Lower leg skin (tissue), 4 donors: ENCODE measurements at regions not wholly inside any gene's neighbourhood (a gene's known extent, or its start where the extent isn't known, plus 50 kb on each side); places are given as distances from the start of the nearest gene placed in this dataset.

Experiments
- DNase-seq, 2 donors: peaks; one replicate each; pipeline ENCODE4 v3.0.0-alpha.2; 2019; ENCODE audit warnings: low spot score in 2 of 2
- H3K4me3 ChIP-seq: fragments of 200-600 bp; sonication (generic); 2 replicates; pipeline ENCODE4 v1.5.1; 2017; ENCODE audit warnings: mild to moderate bottlenecking, low read depth; ENCODE audit not compliant: poor library complexity, severe bottlenecking
- POLR2A ChIP-seq, 2 donors: fragments of 450-650 bp; IDR thresholded peaks; one replicate each; pipeline ENCODE4 v1.6.1; 2016 to 2017; ENCODE audit warnings: antibody characterized with exemption in 2 of 2, mild to moderate bottlenecking in 1 of 2, moderate library complexity in 1 of 2
- WGBS, 2 donors: methylation state at CpG; one replicate each; pipeline ENCODE4 v1.1.5; 2018; 5-methylcytosine and 5-hydroxymethylcytosine counted together
- intact Hi-C: fragments of 100-400 bp; cut with DNase I; formaldehyde crosslinking; loops from one replicate; pipeline ENCODE4 v1.15.0; 2023; ENCODE audit warnings: low total_unique reads
- TF ChIP-seq, protein P1 (sequence below), 3 donors: fragments of 450-650 bp; IDR thresholded peaks; one replicate each; pipeline ENCODE4 v1.5.1; 2016; ENCODE audit warnings: antibody characterized with exemption in 3 of 3, mild to moderate bottlenecking in 3 of 3, moderate library complexity in 2 of 3

DNA sequence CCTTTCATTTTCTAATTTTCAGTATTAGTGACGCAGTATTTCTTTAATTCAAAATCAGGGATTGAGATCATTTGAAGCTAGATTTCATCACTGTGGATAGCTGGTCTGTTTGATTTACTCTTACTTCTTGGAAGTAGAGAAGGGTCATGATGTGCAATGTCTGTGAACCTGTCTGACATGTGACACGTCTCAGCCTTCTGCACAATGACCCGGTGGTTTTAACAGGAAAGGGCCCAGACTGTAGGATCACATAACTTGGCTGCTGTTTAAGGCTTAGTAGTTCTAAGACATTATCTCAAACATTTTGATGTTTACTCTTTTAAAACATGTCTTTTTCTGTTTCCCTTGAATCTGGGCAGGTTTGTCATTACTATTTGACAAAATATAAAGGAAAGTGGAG lies 823.3 kb upstream of the NUDT12 start:
- no peak for DNase-seq
- WGBS, 2 donors: 69 to 77% methylated on average over 3 of the region's 3 CpGs
- no peak overlapping the region for H3K4me3 ChIP-seq
- TF ChIP-seq, protein P1, sequence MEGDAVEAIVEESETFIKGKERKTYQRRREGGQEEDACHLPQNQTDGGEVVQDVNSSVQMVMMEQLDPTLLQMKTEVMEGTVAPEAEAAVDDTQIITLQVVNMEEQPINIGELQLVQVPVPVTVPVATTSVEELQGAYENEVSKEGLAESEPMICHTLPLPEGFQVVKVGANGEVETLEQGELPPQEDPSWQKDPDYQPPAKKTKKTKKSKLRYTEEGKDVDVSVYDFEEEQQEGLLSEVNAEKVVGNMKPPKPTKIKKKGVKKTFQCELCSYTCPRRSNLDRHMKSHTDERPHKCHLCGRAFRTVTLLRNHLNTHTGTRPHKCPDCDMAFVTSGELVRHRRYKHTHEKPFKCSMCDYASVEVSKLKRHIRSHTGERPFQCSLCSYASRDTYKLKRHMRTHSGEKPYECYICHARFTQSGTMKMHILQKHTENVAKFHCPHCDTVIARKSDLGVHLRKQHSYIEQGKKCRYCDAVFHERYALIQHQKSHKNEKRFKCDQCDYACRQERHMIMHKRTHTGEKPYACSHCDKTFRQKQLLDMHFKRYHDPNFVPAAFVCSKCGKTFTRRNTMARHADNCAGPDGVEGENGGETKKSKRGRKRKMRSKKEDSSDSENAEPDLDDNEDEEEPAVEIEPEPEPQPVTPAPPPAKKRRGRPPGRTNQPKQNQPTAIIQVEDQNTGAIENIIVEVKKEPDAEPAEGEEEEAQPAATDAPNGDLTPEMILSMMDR (IDR thresholded peaks at IDR 0.05): no peak
- no peak for TF ChIP-seq POLR2A (IDR thresholded peaks at IDR 0.05)
- intact Hi-C loops: no loop called here

DNA sequence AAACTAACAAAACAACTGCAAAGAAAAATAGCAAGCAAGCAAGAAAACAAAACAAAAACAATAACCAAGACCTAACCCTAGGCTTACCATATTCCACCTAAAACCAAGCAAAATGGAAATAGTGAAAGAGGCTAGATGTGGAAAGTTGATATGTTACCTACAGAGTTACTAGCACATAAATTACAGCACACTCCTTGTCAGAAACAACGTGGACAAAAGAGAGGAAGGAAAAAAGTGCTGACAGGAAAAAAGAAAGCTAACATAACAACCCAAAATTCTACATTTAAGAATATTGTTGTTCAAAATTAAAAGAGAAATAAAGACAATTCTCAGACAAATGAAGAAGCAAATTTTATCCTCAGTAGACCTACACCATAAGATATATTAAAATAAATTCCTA lies 812.8 kb upstream of the NUDT12 start:
- 9 to 10% methylated on average over 1 of the region's 1 CpG for WGBS, 2 donors
- TF ChIP-seq, protein P1 (IDR thresholded peaks at IDR 0.05): no peak
- no peak for TF ChIP-seq POLR2A (IDR thresholded peaks at IDR 0.05)
- DNase-seq: no peak
- intact Hi-C loops: no loop called here
- no peak overlapping the region for H3K4me3 ChIP-seq

DNA sequence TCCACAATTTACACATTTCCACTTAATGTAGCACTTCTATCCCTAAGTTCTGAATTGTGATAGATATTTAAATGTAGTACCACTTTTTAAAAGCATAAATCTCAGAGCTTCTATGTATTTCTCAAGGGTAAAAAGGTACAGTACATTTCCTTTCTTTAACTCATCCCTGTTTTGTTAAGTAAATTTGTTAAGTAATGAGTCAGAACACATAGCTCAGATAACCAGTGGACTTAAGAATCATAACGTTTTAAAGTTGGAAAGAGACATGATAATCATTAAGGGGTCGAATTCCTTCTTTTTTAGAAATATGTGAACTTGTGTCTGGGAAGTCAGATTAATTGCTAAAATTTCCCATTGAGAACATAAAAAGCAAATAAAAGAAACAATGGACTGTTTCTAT lies 810.2 kb upstream of the NUDT12 start:
- no peak for TF ChIP-seq POLR2A (IDR thresholded peaks at IDR 0.05)
- TF ChIP-seq, protein P1 (IDR thresholded peaks at IDR 0.05): no peak
- H3K4me3 ChIP-seq: no peak overlapping the region
- intact Hi-C loops: no loop called here
- 41 to 57% methylated on average over 2 of the region's 2 CpGs for WGBS, 2 donors
- DNase-seq: no peak

DNA sequence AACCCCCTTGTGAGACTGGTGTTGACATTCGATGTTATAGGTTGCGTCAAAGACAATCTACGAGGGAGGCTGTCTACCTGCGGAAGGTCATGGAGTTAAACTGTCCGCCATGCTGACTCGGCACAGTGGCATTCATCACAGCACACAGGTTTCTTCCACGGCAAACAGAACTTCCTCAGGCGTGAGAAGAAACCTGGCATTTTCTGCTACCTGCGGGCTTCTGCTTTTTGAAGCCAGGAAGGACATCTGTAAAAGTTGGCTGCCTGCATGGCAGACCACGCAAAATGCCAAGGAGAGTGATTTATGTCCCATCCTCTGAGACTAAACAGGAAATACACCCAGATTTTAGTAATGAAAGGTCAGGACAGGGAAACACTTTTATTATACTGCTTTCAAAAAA lies 809.8 kb upstream of the NUDT12 start:
- intact Hi-C loops: no loop called here
- TF ChIP-seq, protein P1 (IDR thresholded peaks at IDR 0.05): no peak
- no peak for TF ChIP-seq POLR2A (IDR thresholded peaks at IDR 0.05)
- no peak for DNase-seq
- WGBS, 2 donors: 69 to 86% methylated on average over 10 of the region's 10 CpGs
- no peak overlapping the region for H3K4me3 ChIP-seq

DNA sequence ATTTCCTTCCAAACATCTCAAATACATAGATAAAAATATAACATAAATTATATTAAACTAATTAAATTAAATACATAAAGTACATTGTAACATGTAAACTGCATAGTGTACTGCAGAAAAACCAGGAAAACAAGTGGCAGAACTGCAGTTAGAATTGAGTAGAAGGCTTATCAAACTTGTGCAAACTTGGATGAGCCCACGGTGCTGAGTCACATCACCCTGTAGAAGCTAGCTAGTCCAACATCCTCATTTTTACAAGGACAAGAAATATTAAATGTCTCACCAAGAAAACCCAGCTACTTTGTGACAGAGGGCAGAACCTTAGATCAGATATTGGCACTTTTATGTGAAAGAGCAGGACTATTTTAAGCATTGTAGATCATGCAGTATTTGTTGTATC lies 807.9 kb upstream of the NUDT12 start:
- H3K4me3 ChIP-seq: no peak overlapping the region
- TF ChIP-seq, protein P1 (IDR thresholded peaks at IDR 0.05): no peak
- TF ChIP-seq POLR2A (IDR thresholded peaks at IDR 0.05): no peak
- DNase-seq: no peak
- intact Hi-C loops: no loop called here
- 39 to 43% methylated on average over 1 of the region's 1 CpG for WGBS, 2 donors

DNA sequence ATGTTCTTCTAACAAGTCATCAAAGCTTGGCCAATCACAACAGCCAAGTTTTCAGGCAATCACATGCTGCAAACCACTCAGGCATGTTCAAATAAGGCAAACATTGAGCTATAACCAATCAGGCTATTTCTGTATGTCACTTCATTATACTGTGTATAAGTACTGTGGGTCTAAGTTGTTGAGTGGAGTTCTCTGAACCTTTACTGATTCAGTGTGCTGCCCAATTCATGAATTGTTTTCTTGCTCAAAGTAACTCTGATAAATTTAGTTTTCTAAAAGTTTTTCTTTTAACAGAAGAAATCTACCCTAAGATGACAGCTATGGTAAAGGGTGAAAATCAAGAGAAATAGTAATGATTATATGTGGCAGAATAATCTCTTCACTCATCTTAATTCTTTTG lies 805.4 kb upstream of the NUDT12 start:
- DNase-seq: no peak
- TF ChIP-seq, protein P1 (IDR thresholded peaks at IDR 0.05): no peak
- no peak for TF ChIP-seq POLR2A (IDR thresholded peaks at IDR 0.05)
- intact Hi-C loops: no loop called here
- no peak overlapping the region for H3K4me3 ChIP-seq
